ENCODE measurements at regions not wholly inside any gene's neighbourhood (a gene's known extent, or its start where the extent isn't known, plus 50 kb on each side); places are given as distances from the start of the nearest gene placed in this dataset.

GRCh38 chr6:142696123-142697000, 248.6 kb downstream of the HIVEP2 start:
- TF ChIP-seq EP300 (IDR thresholded peaks at IDR 0.05) (no peak), POLR2A (IDR thresholded peaks at IDR 0.05) (no peak)
- TF ChIP-seq, protein P1, sequence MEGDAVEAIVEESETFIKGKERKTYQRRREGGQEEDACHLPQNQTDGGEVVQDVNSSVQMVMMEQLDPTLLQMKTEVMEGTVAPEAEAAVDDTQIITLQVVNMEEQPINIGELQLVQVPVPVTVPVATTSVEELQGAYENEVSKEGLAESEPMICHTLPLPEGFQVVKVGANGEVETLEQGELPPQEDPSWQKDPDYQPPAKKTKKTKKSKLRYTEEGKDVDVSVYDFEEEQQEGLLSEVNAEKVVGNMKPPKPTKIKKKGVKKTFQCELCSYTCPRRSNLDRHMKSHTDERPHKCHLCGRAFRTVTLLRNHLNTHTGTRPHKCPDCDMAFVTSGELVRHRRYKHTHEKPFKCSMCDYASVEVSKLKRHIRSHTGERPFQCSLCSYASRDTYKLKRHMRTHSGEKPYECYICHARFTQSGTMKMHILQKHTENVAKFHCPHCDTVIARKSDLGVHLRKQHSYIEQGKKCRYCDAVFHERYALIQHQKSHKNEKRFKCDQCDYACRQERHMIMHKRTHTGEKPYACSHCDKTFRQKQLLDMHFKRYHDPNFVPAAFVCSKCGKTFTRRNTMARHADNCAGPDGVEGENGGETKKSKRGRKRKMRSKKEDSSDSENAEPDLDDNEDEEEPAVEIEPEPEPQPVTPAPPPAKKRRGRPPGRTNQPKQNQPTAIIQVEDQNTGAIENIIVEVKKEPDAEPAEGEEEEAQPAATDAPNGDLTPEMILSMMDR (IDR thresholded peaks at IDR 0.05) = no peak
